NCI-H526 (cell line): ENCODE measurements at regions not wholly inside any gene's neighbourhood (a gene's known extent, or its start where the extent isn't known, plus 50 kb on each side); places are given as distances from the start of the nearest gene placed in this dataset.

Source experiments
- DNase-seq, 2 experiments: peaks; one replicate each; lab custom pipeline; 2025; lab: John Stamatoyannopoulos, UW

DNA sequence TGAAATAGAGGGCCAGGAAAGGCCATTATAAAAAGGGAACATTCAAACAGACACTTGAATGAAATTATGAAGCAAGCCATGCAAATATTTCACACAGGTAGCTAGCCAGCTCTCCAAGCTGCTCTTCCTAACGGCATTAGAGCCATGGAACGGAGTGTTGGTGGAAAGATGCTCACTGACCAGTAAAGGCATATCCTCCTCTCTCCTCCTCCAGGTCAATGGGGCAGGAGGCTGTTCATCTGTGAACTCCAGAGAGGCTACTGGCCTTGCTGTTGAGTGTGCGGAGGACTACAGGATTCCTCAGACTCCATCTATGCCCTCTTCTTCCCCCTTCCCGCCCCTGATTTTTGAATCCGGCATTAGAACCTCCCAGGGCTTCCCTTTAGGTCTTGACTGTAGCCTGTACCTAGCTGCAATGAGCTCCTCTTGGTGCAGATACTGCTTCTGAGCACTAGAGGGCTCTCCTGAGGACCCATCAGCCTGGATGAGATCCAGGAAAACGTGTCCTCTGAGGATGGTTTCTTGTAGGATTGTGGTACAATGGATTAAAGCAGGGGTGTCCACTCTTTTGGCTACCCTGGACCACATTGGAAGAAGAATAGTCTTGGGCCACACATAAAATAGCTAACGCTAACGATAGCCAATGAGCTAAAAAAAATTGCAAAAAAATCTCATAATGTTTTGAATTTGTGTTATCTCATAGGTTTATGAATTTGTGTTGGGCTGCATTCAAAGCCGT lies 162.2 kb downstream of the SREK1 start:
- peak; percentile 23 to 72 for DNase-seq

DNA sequence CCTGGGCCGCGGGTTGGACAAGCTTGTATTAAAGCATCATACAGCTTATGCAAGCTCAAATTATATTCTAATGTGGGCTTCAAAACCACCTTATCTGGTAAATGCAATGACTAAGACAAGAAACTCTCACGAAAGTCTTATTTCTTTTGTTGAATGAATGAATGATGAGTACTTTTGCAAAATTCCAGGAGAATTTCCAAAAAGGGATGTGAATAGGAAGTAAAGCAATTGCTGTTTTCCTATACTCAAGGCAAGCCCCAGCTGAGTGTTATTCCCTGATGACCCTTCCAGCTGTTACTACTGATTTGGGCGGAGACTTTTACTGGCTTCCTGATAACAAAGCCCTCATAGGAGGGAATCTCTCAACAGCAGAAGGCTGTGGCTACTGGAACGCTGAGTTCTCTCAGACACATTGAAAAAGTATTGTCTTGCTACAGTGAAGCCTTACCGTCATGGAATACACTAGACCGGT lies 162.8 kb downstream of the SREK1 start:
- peak in 1 of 2 experiments; percentile 4 for DNase-seq

DNA sequence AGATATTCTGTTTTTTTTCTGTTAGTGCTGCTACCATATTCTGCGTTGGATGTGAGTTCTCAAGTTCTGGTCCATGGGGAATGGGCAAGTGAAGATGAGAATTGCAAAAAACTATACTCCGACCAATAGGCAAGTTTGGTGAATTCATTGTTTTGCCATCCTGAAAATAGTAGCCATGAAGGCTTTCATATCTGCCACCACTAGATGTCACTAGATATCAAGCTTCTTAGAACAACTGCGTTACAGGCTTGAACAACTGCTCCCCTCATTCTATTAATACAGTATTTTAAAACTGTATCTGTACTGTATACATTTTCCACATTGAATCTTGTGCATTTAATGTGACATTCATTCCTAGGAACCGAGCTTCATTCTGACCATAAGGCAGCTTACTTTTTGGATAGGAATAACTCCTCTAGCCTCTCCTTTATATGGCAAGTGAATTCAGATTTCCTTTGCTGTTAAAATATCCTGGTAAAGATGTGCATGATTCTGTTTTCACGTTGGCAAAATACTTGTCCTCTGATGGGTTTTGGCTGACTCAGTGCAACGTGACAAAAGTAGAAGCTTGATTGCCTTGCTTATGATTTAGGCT lies 163.6 kb downstream of the SREK1 start:
- peak; percentile 12 to 72 for DNase-seq

DNA sequence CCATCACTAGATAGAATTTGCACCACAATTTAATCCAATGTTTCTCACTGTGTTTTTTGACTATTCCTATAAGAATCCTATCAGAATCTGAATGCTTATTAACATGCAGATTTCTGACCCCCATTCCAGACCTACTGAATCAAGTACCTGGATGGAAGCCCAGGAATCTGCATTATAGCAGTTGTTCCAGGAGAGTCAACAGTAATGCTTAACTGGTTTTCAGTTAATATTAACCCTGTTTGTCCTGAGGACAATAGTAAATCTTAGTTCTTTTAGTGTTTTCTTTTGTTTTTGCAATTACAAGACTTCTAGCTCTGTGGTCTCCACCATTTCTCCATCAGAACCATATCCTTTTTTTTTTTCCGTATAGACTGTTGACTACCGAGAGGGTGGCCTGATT lies 168.2 kb downstream of the SREK1 start:
- no peak for DNase-seq

DNA sequence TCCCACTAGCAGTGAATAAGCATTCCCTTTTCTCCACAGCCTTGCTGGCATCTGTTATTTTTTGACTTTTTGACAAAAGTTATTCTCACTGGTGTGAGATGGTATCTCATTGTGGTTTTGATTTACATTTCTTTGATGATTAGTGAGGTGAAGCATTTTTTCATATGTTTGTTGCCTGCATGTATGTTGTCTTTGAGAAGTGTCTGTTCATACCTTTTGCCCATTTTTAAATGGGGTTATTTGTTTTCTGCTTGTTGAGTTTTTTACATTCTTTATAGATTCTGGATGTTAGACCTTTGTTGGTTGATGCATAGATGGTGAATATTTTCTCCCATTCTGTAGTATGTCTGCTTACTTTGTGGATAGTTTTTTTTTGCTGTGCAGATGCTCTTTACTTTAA lies 171.7 kb downstream of the SREK1 start:
- DNase-seq, result no peak

DNA sequence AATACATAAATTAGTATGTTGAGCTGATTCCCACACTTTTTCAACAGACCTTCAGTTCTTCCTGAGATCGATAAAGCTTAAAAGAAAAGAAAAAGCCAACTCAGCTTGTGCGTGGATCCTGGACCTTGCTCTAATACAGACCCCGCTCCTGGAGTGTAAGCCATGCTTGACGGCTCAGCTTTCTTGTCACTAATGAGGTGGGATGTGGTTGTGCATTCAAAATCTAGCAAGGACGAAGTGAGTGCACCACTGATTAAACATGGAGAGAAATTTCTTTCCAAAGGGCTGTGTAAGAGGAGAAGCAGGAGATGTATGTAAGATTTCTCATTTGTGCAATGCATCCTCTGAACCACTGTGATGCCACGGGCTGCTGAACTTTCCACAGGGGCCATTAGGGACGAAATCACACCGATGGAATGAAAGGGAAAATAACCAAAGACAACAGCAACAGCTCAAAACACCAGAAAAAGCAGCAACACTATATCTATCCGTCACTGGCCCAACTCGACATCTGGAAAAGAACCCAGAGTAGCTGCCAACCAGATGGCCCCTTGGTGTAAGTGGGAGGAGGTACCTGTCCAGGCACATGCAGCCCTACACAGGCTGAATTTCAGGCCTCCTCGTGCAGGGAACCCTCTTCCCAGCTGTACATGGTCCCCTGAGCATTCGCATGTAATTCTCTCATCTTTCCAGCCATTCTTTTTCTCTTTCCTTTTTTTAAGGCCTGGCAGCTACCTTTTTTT lies 178.9 kb downstream of the SREK1 start:
- DNase-seq, result no peak

DNA sequence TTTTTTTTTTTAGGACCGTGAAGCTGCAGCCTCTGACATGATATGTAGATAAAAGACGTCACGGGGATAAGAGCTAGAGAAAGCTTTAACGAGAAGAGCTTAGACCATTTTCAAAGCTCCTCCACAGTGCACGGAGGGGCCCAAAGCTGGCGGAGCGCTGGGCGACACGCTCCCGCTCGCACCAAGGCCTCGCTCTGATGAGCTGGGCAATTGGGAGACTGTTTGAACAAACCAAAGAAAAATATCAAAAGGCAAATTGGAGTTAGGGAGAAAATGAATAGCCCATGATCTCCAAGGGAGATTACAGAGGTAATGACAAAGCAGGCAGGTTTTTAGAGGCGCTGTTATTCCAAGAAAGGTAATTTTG lies 179.4 kb downstream of the SREK1 start:
- no peak for DNase-seq

DNA sequence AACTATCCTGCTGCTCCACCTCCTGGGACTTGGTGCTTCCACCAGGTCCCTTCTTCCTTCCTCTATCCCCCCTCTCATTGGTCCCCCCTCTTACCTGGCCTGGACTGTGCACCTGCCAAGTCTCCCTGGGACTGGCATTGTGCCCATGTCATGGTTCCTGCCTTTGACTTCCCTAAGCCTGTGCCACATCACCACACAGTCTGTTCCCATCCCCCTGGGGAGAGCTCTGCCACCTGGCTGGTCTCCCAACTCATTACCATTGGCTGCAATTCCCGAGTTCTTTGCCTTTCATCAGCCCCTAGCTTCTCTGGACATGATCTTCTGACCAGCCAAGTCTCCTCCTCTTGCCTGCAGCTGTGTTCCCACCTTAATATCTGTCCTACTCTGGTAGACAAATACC lies 180.3 kb downstream of the SREK1 start:
- peak in 1 of 2 experiments; percentile 10 for DNase-seq

DNA sequence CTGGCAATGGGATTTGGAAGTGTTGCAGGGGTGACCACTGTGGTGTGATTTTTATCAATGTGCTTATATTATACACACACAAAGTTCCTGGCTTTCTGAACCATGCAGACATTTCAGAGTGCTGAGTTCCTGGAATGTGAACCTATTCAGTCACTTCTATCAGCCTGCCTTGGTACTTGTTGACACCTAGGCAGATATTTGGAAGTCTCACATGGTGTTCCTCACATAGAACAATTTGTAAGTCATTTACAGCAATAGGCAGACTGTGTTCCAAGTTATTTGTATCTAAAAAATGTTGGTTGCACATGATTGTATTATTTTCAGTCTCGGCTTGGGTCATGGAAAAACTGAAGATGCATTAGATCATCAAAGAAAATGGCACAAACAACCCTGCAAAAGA lies 182.2 kb downstream of the SREK1 start:
- no peak for DNase-seq

DNA sequence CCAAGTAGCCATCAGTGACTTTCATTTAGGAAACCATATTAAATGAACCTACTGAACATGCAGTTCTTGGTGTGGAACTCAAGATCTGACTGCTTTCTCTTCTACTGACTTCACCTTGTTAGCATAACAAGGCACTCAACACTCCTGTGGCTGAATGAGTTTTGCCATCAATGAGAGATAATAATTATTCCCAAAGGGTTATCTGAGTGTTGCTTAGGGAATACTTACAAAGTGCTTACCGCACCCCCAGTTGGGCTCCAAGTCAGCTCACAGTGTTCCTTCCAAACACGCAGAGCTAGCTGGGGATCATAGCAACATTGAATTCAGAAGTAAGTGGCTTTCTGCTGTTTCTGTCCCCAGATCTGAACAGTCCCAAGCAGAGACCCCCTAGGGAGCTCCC lies 182.9 kb downstream of the SREK1 start:
- no peak for DNase-seq

DNA sequence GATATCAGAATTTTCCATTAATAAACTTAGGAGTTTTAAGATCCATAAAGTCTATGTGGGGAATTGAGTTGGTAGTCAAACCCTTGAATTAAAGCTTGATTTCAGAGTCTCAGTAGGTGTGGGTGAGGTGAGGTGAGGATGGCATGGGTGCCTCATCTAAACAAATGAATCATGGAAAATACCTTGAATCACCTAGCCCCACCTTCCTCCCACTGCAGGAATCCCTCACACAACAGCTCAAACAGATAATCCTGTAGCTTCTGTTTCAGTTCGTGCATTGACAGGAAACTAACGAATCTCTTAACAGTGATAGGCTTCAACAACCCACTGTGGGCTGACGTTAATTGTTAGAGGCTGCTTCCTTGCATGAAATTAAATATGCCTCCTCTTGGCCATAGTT lies 185.0 kb downstream of the SREK1 start:
- DNase-seq, result no peak

DNA sequence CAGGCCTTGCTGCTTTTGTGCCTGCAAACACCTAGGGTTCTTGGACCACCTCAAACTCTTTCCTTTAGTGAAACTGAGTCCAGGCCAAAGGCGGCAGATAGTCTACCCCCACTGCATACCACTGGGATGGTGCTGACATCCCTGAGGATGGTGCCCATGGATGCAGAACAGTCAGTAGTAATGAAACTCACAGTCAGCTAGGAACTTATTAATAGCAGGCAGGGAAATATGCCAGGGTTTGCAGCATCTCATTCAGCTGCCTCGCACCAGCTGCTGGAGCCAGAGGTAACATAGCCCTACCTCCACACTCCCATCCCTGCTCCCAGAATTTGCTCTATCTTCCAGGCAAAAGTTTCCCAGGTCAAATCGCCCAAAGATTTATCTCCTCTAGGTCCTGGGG lies 189.1 kb downstream of the SREK1 start:
- no peak for DNase-seq

DNA sequence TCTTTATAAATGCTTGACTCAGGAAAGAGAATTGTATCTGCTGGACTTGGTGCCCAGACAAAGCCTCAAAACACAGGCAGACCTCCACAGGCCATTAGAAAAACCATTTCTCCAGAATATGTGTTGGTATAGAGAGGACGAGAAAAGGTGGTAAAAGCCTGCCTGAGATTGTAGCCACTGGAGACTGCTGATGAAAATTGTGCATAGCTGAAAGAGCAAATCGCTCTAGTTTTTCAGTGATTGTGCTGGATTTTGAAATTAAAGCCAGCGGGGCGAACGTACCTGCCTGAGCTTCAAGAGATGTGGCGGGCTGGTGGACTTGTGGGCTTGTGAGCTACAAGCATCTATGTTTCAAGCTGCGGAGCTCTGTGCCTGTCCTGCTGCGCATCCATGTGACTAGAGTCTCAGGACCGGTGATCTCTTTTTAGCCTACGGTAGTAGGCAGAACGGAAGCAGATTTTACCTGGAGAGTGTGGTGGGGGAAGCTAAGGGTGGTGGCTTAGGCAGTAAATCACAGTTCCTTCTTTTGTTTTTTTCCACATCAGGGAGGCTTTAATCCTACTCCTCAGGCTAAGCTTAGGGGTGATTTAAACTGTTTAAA lies 193.6 kb downstream of the SREK1 start:
- no peak for DNase-seq

DNA sequence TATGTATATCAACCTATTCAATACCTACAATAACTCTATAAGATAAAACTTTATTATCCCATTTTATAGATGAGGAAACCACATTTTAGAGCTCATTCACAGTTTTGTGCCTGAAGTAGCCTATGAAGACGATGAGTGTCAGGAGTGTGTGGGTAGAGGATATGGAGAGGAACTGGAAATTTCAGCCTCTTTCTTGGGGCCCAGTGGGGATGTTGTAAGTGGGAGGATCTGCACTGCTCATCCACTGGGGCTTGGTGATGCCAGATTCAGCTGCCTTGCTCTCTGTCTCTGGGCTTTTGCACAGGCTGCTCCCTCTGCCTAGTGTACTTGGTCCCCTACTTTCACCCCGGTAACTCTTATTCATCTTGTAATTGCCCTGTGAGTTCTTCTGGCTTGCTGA lies 194.7 kb downstream of the SREK1 start:
- no peak for DNase-seq

DNA sequence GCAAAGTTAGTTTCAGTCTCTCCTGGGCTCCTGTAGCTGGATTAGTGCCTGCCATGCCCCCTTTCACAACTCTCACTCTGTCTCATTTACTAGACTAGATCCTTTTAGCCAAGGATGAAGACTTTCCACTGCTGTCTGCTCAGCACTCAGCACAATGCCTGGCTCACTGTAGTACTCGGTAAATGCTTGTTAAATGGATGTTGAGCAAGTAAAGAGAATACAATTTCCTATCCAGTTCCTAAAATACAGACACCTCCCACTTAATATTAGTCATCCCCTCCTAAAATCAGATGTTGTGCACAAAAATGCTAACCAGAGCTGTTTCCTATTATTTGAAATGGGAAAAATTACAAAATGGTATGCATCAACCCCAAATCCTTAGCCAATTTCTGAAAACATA lies 195.8 kb downstream of the SREK1 start:
- no peak for DNase-seq

DNA sequence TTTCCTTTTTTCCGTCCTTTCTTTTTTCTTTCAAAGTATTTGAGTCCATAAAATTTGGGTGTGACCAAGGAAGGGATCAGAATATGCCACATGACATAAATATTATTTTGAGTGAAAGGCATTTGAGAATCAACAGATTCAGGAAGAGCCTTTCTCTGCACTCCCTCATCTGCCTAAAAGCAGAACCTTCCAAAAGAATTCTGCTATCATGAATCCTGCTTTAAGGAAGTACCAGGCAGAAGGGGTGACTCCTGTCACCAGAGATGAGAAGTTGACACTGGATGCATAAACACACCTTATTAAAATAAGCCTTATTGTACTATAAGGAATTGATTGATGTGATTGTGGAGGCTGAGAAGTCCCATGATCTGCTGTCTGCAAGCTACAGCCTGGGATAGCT lies 196.7 kb downstream of the SREK1 start:
- no peak for DNase-seq

DNA sequence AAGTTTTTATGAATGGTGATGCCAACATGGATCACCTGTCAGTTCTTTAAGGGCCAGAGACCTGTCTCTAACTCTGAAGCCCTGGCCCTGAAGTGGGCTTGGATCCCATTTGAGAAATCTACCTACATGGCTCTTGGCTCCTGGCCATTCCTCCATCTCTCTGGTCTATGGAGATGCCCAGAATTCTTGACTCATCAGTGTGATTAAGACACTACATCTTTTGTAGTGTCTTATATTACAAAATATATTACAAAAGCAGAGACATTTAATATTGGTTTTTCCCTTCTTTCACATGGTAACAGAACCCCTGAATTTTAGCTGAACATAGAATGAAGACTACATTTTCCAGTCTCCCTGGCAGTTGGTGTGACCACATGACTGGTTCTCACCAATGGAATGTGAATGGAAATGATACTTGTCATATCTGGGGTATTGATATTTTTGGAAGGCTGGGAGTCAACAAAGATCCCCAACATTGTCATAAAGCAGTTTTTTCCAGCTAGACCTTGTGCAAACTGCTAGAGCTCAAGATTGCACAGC lies 198.3 kb downstream of the SREK1 start:
- no peak for DNase-seq

DNA sequence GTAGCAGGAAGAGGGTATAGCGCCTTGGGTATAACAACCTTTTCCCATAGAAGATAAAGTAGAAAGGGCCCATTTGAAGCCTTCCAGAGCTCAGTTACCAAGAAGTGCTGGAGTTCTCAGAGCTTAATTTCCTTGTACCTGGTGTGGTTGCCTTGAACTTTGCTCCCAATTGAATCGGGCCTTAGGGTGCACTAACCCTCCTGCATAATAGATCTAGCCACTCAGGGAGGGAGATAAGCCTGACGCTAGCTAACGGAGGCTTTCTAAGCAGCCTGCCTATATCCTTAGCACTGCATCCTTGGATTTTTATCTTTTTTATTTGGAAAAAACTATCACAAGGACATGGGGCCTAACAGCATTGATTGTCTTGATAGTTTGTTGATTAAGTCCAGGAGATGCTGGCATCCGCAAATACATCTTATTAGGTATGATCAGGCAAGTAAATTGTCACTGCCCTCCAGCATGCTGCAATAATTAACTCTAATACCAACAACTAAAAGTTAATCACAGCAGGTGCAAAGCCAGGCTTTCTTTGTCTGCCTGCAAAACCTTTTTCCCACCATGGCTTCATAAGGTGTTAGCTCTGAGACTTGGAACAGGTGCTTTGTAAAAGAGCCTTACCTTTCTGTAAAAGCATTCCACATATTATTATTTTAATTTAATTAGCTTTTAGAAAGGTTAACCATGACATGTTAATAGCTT lies 199.4 kb downstream of the SREK1 start:
- no peak for DNase-seq

DNA sequence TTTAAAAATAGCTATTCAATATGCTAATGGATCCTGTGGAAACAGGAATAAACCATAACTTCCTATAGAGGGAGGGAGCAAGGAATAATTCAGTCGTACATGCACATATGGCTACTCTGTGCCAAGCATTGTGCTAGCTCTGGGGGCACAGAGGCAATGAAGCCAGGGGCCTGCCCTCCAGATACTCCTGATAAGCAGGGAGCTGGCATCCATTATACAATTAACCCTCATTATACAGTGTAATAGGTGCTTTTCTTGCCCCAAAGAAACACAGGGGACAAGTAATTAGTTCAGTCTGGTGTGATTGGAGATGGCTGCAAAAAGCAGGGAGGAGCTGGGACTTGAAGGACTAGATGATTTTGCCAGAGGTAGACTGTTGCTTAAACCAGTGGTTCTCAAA lies 200.4 kb downstream of the SREK1 start:
- no peak for DNase-seq

DNA sequence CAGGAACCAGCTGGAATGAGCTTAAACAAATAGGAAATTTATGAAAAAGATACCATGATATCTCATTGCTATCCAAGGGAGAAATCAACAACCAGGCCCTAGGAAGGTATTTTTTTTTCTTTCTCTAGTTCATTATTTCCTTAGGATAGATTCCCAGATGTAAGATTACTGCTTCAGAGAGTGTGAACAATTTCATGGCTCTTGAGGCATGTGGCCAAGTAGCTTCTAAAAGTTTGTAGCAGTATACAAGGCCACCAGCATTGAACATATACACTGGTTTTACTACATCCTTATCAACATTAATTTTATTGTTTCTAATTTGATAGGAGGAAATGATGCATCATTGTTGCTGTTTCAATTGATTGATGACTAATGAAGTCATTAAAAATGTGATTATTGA lies 201.2 kb downstream of the SREK1 start:
- no peak for DNase-seq

DNA sequence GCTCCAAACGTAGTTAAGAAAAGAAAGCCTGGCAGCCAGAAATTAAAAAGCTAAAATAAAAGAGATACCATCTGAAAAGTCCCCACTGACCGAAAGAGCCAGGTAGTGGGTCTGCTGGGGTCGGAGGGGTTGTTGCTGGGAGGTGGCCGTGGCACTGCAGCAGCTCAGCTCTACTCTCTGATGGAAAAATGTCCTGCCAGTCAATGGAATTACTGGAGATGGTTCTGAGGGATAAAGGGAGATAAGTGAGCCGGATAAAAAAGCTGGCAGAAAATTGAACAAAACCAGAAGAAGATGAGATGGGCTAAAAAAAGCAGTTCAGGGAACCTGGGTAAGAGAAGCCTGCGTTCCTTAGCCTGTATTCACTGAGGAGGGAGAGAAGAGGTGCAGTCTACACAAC lies 202.8 kb downstream of the SREK1 start:
- no peak for DNase-seq
